AG04450 (cell line): ENCODE measurements at regions not wholly inside any gene's neighbourhood (a gene's known extent, or its start where the extent isn't known, plus 50 kb on each side); places are given as distances from the start of the nearest gene placed in this dataset.

ENCODE experiments used
- CTCF ChIA-PET: fragments of 300-600, 350-600 bp; formaldehyde crosslinking; extraction: SDS; loops from one replicate; lab custom pipeline; 2022; ENCODE audit warnings: antibody characterized with exemption, inconsistent platforms; lab: Charles Lee
- POLR2A ChIA-PET: fragments of 350-600 bp; formaldehyde crosslinking; extraction: SDS; loops from one replicate; lab custom pipeline; 2021; ENCODE audit warnings: antibody characterized with exemption, inconsistent platforms; lab: Yijun Ruan, JAX
- DNase-seq: peaks from one replicate; pipeline ENCODE4 v3.0.0-alpha.2; 2011; ENCODE audit warnings: low read depth, low spot score
- H3K27ac ChIP-seq: one replicate; pipeline ENCODE4 v1.5.1; 2012; ENCODE audit warnings: low read depth, low read length, control low read depth
- H3K27me3 ChIP-seq: one replicate; pipeline ENCODE4 v1.6.0; 2012; ENCODE audit warnings: low read length; ENCODE audit not compliant: control insufficient read depth, insufficient read depth
- H3K4me3 ChIP-seq: 2 replicates; pipeline ENCODE4 v1.5.1; 2011; ENCODE audit warnings: mild to moderate bottlenecking, low read depth, low read length, control low read depth
- H3K9me3 ChIP-seq: 2 replicates; pipeline ENCODE4 v1.5.1; 2012; ENCODE audit warnings: low read length; ENCODE audit not compliant: control insufficient read depth, insufficient read depth
- TF ChIP-seq, protein P1 (sequence below): IDR thresholded peaks from 2 replicates; pipeline ENCODE4 v1.5.1; 2011; ENCODE audit warnings: low read depth, low read length, control low read depth, inconsistent platforms

GRCh38 chr12:45504316-45505010 is 225.0 kb upstream of the ARID2 start:
- no peak for DNase-seq
- H3K27me3 ChIP-seq: peaks cover 6% of the 10 kb centered on the region
- CTCF ChIA-PET: no interaction called here
- POLR2A ChIA-PET: no interaction called here
- H3K9me3 ChIP-seq: no peaks in the 10 kb centered on the region
- H3K27ac ChIP-seq: no peak overlapping the region
- TF ChIP-seq, protein P1, sequence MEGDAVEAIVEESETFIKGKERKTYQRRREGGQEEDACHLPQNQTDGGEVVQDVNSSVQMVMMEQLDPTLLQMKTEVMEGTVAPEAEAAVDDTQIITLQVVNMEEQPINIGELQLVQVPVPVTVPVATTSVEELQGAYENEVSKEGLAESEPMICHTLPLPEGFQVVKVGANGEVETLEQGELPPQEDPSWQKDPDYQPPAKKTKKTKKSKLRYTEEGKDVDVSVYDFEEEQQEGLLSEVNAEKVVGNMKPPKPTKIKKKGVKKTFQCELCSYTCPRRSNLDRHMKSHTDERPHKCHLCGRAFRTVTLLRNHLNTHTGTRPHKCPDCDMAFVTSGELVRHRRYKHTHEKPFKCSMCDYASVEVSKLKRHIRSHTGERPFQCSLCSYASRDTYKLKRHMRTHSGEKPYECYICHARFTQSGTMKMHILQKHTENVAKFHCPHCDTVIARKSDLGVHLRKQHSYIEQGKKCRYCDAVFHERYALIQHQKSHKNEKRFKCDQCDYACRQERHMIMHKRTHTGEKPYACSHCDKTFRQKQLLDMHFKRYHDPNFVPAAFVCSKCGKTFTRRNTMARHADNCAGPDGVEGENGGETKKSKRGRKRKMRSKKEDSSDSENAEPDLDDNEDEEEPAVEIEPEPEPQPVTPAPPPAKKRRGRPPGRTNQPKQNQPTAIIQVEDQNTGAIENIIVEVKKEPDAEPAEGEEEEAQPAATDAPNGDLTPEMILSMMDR: no peak
- H3K4me3 ChIP-seq: no peak overlapping the region

- no peak overlapping the region for H3K27ac ChIP-seq
- H3K27me3 ChIP-seq: peaks cover 3% of the 10 kb centered on the region
- TF ChIP-seq, protein P1: no peak
- H3K4me3 ChIP-seq: no peak overlapping the region
- no peaks in the 10 kb centered on the region for H3K9me3 ChIP-seq
- DNase-seq: no peak
- ChIA-PET POLR2A (no interaction called here), CTCF (no interaction called here)
These were observed 220.3 kb upstream of the ARID2 start for GRCh38 chr12:45509187-45509586.

GRCh38 chr12:45509621-45510020 is 219.9 kb upstream of the ARID2 start:
- POLR2A ChIA-PET: no interaction called here

DNA sequence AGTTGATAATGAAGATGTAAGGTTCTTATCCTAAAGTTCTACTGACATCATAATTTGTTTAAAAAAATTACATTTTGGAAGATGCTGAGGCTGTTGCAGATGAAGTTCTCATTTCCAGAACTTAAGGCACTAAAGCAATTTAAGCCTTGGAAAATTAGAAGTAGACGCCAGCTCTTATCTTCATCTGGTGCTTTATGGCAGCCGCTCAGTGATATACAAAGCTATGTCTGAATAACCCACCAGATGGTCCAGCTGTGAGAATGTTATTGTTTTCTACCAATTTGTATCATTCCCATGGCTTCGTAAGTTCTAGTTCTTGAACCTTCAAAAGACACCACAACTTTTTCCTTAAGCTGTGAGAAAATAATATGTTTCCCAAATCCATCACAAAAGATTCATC is 212.1 kb upstream of the ARID2 start:
- ChIA-PET CTCF (interaction anchor here (0.7 kb wide), 1 partner anchor 208 kb away, joined by 3 read pairs; no protein-coding TSS in a partner anchor), POLR2A (no interaction called here)
- Histone ChIP-seq H3K27me3 (peaks cover 6% of the 10 kb centered on the region), H3K9me3 (no peaks in the 10 kb centered on the region), H3K27ac (no peak overlapping the region), H3K4me3 (no peak overlapping the region)
- DNase-seq: no peak
- TF ChIP-seq, protein P1: no peak

More at GRCh38 chr12:45509621-45510020, 219.9 kb upstream of the ARID2 start:
- no peak for DNase-seq
- H3K4me3 ChIP-seq: no peak overlapping the region
- peaks cover 3% of the 10 kb centered on the region for H3K27me3 ChIP-seq
- H3K27ac ChIP-seq: no peak overlapping the region
- no peaks in the 10 kb centered on the region for H3K9me3 ChIP-seq
- CTCF ChIA-PET: no interaction called here
- TF ChIP-seq, protein P1: no peak
